ENCODE measurements at regions not wholly inside any gene's neighbourhood (a gene's known extent, or its start where the extent isn't known, plus 50 kb on each side); places are given as distances from the start of the nearest gene placed in this dataset.

DNA sequence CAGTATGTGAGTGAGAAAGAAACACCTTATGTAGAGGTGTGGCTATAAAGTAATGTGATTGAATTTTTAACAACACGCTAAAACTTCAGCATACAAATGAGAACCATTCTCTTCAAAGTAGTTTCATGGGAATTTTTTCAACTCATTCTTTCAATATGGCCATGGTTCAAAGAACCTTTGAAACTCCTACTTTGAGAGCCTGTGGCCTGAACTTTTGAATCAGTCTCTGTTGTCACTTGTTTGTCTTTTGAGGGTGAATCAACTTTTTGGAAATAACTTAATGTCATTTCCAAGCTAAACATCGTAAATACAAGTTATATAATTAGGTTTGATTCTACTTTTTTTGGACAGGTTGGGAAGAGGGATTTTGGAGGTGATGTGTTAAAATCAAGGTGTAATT, 49.9 kb upstream of the CASK start:
- H3K27ac Mint-ChIP-seq: no peak overlapping the region
- H3K27me3 Mint-ChIP-seq: no peaks in the 10 kb centered on the region
- no peaks in the 10 kb centered on the region for H3K4me1 Mint-ChIP-seq
- CTCF ChIA-PET: no interaction called here
- DNase-seq (no peak), ATAC-seq (no peak)
- no peak overlapping the region for H3K4me3 Mint-ChIP-seq
- no peaks in the 10 kb centered on the region for H3K9me3 Mint-ChIP-seq (ENCODE audit: low read depth)
- no peaks in the 10 kb centered on the region for H3K36me3 Mint-ChIP-seq

All from activated CD8-positive, alpha-beta memory T cell treated with anti-CD3 and anti-CD28 coated beads, Interleukin-2, amount 10 ng/mL, durations not matched to agents 7 days and 5 days (primary cell).